Kidney tubule cell (primary cell): ENCODE measurements at regions not wholly inside any gene's neighbourhood (a gene's known extent, or its start where the extent isn't known, plus 50 kb on each side); places are given as distances from the start of the nearest gene placed in this dataset.
"Not testable (repeated sequence)": the region's sequence is repeated elsewhere in the genome, so short reads cannot be mapped to it uniquely, and the experiment has no call there.

Experiments used
- DNase-seq: peaks from one replicate; pipeline ENCODE4 v3.0.0-alpha.2; 2018; ENCODE audit warnings: low spot score

- DNase-seq: no peak
Observed at GRCh38 chr13:58906329-58907007, 1257.3 kb downstream of the DIAPH3 start.

- DNase-seq: no peak
Observed at GRCh38 chr13:58907347-58907746, 1256.4 kb downstream of the DIAPH3 start.

DNA sequence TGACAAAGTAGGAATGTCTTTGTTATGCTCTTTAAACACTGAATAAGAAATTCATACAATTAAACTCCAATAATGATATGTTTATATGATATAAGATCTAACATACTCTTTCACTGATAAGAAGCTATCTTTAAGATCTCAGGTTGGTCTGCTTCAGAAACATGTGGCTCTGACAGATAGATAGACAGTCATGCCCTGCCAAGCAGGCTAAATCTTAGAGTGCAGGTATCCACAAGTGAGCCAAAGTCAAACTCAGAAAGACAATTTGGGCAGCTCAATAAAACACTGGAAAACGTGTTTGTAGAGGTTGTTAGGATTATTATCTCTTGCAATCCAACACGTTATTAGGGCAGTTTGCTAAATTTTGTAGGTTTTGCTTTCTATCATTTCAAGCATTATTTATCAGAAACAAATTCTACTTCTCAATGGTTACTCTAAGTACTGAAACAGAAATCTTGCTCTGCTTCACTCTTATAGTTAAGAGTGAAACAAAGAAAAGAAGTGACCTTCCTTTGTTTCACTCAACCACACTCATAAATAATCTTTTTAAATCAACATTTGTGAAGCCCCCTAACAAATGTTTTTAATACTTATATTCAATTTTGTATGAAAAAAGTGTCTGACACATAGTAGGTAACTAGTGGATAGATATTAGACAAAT lies 1255.6 kb downstream of the DIAPH3 start:
- no peak for DNase-seq

DNA sequence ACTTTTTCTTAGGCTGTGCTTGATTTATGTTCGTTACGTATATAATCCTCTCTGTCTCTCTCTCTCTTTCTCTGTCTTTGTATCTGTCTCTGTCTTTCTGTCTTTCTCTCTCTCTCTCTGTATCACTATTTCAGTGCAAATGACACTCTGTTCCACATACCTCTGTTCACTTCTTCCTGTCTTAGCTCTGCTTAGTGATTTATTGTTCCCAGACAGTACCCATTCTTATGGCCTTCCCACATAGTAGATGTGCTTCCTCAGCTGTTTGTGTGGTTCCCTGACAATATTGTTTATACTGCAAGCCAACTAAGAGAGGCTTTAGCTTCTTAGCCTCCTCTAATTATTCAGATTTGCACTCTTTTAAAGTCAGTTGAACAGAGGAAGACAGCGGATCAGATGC lies 1244.2 kb downstream of the DIAPH3 start:
- no peak for DNase-seq

GRCh38 chr13:58921129-58921528 lies 1242.6 kb downstream of the DIAPH3 start:
- no peak for DNase-seq

DNA sequence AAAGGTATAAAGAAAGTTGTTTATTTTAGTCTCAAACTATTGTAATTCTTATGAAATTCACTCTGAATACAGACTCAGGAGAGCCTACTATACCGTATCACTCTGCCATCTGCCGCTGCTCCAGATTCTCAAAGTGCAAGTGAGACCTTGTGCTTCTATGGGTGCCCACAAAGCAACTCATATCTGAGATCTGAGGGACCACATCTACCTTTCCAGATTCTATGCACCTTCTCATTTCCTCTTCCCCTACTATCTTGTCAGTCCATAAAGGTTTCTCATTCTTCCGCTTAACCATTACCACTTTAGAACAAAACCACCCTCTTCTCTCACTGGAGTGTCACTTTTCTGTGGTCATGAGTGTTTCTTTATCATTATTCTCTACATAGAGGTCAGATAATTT lies 1236.9 kb downstream of the DIAPH3 start:
- no peak for DNase-seq

DNA sequence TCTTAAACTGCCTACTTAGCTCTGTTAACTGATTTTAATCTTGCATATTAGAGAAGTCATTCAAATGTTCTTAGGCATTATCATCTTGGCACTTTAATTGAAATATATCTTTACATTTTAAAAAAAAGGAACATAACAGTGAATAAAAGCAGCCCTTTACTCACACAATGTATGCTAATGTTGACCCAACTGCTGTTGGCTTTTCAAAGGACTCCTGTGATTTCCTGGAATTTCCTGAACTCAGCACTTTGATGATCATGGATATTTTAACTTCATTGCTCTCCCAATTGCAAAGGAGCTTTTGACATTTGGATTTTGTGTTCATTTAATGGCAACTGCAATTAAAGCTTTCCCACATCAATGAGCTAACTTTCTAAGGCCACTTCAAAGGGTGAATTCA lies 1230.3 kb downstream of the DIAPH3 start:
- DNase-seq: no peak

- no peak for DNase-seq
Observed at GRCh38 chr13:58935689-58936088, 1228.0 kb downstream of the DIAPH3 start.

DNA sequence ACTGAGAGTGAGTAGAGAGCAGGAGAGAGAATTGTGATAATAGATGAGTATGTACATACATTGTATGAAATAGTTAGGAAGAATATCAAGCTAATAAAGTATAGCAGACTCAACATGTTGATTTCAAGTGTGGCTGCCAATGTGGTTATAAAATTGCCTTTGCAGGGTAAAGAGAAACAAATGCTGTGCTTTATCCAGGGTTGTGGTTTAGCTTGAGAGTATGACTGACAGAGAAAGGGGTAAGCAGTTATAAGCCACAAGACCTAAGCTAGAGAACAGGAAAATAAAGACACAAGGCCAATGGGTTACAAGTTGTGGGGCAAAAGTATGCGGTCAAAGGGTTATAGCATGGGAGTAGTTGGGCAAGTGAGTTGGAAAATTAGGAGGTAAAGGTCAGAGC lies 1217.5 kb downstream of the DIAPH3 start:
- DNase-seq: no peak

- DNase-seq: no peak
Observed at GRCh38 chr13:58949646-58950045, 1214.1 kb downstream of the DIAPH3 start.

- no peak for DNase-seq
Observed at GRCh38 chr13:58950911-58951310, 1212.8 kb downstream of the DIAPH3 start.

- DNase-seq: no peak
Observed at GRCh38 chr13:58953638-58954037, 1210.1 kb downstream of the DIAPH3 start.

DNA sequence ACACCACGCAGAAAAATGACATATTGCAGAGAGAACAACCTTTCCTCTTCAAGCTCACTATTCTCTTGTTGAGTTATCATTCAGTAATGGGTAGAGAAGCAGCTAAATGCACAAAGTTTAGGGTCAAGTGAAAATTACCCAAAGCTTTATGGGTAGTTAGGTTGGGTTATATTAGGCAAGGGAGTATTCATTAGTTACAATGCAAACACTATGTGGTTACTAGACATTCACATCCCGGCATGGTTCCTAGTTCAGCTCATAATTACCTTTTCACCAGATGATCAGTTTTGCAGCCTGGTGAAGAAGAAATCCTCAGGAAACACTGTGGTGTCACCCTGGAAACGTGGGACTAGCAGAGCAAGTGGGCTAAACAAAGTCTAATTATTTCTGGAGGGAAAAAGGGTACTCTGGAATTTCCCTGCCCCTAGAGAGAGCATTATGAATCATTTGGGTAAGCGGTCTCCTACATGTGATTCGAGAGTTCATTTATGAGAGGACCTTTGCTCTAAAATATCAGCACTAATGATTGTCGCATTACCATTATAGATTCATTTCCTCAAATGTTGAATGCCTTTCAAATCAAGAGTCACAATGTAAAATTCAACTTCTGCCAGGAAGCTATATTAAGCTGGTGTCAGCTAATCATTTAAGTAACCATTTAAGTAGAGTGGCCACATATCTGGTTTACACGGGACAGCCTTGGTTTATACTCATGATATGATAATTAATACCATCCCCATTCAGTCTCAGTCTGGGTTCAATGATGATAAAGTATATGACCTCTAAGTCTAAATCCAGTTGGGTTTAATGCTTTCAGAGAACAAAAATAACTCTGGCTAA lies 1208.0 kb downstream of the DIAPH3 start:
- DNase-seq: no peak

GRCh38 chr13:58958097-58958496 lies 1205.6 kb downstream of the DIAPH3 start:
- DNase-seq: not testable (repeated sequence)

DNA sequence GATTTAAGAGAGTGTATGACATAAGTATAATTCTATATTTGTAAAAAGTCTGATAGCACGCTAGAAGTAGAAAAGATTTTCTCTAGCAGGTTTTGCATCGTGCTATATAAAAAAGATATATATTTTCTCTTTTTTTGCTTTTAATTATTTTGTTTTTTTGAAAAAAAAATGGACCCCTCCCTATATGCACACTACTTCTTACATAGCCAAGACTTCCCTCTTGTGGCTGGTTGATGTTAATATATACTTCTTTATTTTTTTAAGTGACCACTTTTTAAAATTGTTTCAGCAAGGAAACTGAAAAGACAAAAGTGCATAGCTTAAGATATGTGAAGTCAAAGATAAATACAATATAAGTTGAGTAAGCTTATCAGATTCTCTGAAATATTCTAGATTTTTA lies 1202.8 kb downstream of the DIAPH3 start:
- DNase-seq: peak; percentile 13

- DNase-seq: no peak
Observed at GRCh38 chr13:58963321-58963720, 1200.4 kb downstream of the DIAPH3 start.

- DNase-seq: no peak
Observed at GRCh38 chr13:58964048-58964447, 1199.7 kb downstream of the DIAPH3 start.

DNA sequence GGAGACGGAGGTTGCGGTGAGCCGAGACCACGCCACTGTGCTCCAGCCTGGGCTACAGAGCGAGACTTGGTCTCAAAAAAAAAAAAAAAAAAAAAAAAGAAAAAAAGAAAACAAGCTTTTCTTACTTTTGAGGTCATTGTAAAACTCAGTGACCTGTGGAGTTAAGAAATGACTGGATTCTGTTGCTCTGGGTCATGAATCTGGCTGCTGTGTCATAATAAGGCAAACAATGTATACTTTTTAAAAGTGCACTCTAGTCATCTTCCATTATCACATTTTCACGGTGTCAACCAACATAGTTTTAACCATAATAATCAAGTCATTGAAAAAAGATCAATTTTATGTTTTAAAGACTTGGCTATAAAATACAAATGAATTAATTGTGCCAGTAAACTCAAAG lies 1186.6 kb downstream of the DIAPH3 start:
- DNase-seq: no peak

DNA sequence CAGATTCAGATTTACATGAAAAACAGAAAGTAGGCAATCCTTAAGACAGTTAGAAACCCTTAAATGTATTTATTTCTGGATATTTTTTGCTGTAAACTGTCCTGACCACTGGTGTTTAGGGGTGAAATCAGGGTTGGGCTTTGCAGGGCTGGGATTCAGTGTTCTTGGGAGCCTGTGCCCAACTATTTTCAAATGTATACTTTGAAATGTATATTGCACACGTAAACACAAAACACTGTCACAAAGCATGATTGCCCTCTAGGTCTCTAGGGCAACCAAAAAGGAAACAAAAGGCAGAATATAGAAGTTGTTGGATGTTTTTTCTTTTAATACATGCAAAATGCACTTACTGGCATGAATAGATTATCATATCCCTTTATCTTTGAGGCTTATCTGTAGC lies 1185.4 kb downstream of the DIAPH3 start:
- no peak for DNase-seq

DNA sequence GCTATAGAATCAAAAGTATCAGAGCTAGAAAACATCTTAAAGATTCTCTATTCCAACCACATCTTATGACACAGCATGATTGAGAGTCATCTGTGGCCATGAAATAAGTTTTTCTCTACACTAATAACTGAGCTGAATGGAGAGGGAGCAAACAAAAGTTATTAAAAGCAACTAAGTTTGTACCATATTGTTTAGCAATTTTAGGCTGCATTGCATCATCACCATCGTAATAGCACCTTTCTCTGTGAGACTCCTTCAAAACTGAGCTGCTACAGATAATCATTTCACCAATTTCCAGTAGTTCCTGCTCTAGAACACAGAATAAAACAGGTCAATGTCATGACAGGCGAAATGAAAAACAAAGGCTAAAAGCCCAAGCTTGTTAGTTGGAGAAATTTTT lies 1183.9 kb downstream of the DIAPH3 start:
- DNase-seq: no peak

DNA sequence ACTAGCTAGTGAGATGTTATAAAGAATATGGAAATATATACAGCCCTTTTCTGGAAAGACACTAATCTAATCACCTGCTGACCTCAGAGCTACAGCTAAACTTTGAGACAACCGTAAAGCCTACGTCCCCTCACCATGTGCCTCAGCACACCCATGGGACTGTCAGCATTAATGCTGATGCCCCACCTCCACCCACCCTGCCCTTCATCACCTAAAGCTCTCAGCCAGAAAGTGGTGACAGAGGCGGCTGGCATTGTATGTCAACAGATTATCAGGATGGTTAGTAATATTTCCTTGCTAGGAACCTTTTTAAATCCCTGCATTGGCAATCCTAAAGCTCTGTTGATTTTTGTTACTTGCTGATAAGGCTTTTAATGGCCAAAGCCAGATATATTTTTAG lies 1177.9 kb downstream of the DIAPH3 start:
- no peak for DNase-seq

- no peak for DNase-seq
Observed at GRCh38 chr13:58989556-58989955, 1174.2 kb downstream of the DIAPH3 start.

DNA sequence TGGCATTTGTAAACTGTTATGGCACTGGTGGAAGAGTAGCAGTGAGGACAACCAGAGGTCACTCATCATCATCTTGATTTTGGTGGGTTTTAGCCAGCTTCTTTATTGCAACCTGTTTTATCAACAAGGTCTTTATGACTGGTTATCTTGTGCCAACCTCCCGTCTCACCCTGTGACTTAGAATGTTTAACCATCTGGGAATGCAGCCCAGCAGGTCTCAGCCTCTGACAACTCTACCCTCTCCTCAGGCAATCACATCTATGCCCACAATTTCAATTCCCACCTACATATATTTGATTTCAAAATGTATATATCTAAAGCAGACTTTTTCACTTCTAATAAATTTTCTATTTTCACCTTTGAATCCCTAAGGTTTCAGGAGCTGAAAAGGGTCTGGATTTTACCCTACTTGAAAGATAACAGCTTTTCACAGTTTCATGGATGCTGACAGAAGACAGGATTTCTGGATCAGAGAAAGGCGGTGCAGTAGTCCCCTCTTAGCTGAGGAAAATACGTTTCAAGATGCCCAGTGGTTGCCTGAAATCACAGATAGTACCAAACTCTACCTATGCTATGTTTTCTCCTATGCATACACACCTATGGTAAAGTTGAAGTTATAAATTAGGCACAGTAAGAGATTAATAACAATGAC lies 1171.8 kb downstream of the DIAPH3 start:
- DNase-seq: peak; percentile 55
